GM21786 (cell line): ENCODE measurements at regions not wholly inside any gene's neighbourhood (a gene's known extent, or its start where the extent isn't known, plus 50 kb on each side); places are given as distances from the start of the nearest gene placed in this dataset.
"Not testable (repeated sequence)": the region's sequence is repeated elsewhere in the genome, so short reads cannot be mapped to it uniquely, and the experiment has no call there.

Source experiments
- ATAC-seq: cut with Tn5 transposase; IDR thresholded peaks from one replicate; pipeline ENCODE4 v1.9.1; 2021; ENCODE audit not compliant: unreplicated experiment

- ATAC-seq, result no peak
Measured at GRCh38 chr7:125485223-125485622, 555.6 kb upstream of the POT1 start.

- ATAC-seq, result no peak
Measured at GRCh38 chr7:125484755-125485154, 555.1 kb upstream of the POT1 start.

GRCh38 chr7:125481323-125481722, 551.7 kb upstream of the POT1 start:
- no peak for ATAC-seq

GRCh38 chr7:125480762-125481161, 551.1 kb upstream of the POT1 start:
- no peak for ATAC-seq

- no peak for ATAC-seq
Measured at GRCh38 chr7:125468855-125469174, 539.2 kb upstream of the POT1 start.

- no peak for ATAC-seq
Measured at GRCh38 chr7:125467996-125468854, 538.6 kb upstream of the POT1 start.

GRCh38 chr7:125465527-125465926, 535.9 kb upstream of the POT1 start:
- no peak for ATAC-seq

GRCh38 chr7:125462615-125463014, 533.0 kb upstream of the POT1 start:
- no peak for ATAC-seq

- ATAC-seq, result no peak
Measured at GRCh38 chr7:125459038-125459437, 529.4 kb upstream of the POT1 start.

- ATAC-seq, result no peak
Measured at GRCh38 chr7:125450749-125451148, 521.1 kb upstream of the POT1 start.

- no peak for ATAC-seq
Measured at GRCh38 chr7:125445836-125446235, 516.2 kb upstream of the POT1 start.

GRCh38 chr7:125444864-125445263, 515.2 kb upstream of the POT1 start:
- no peak for ATAC-seq

- ATAC-seq, result no peak
Measured at GRCh38 chr7:125436220-125436619, 506.6 kb upstream of the POT1 start.

GRCh38 chr7:125431349-125431748, 501.7 kb upstream of the POT1 start:
- ATAC-seq, result no peak

- ATAC-seq, result no peak
Measured at GRCh38 chr7:125430013-125430412, 500.4 kb upstream of the POT1 start.

GRCh38 chr7:125427676-125428075, 498.1 kb upstream of the POT1 start:
- ATAC-seq, result no peak

- no peak for ATAC-seq
Measured at GRCh38 chr7:125425506-125425905, 495.9 kb upstream of the POT1 start.

GRCh38 chr7:125424721-125425120, 495.1 kb upstream of the POT1 start:
- no peak for ATAC-seq

- ATAC-seq, result no peak
Measured at GRCh38 chr7:125423458-125424155, 494.0 kb upstream of the POT1 start.

GRCh38 chr7:125421407-125421806, 491.8 kb upstream of the POT1 start:
- not testable (repeated sequence) for ATAC-seq

GRCh38 chr7:125412890-125413665, 483.5 kb upstream of the POT1 start:
- ATAC-seq, result no peak

GRCh38 chr7:125409921-125410320, 480.3 kb upstream of the POT1 start:
- no peak for ATAC-seq
